ENCODE measurements at regions not wholly inside any gene's neighbourhood (a gene's known extent, or its start where the extent isn't known, plus 50 kb on each side); places are given as distances from the start of the nearest gene placed in this dataset.

DNA sequence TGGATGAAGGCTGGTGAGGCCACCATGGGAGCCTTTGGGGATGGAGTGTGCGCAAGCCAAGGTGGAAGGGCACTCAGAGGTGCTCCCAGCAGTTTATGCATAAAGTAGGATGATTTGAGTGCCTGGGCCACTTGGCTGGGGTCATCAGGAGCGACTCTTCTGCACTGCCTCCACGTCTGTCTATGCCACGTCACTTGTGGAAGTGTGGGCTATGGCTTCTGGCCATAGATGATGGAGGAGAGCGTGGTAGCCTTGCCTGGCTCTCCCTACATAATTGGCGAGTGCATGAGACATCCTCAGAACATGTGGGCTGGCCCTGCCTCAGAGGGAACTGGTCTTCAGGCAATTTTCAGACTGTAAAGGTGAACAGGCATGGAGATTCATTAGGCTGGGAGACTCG, 182.9 kb downstream of the TEX29 start:
- no peaks in the 10 kb centered on the region for H3K9me3 ChIP-seq
- H3F3A ChIP-seq (replicated peaks; ENCODE audit: insufficient read depth): no peaks in the 10 kb centered on the region
- ChIA-PET CTCF (no interaction called here), POLR2A (no interaction called here)
- peaks cover 10% of the 10 kb centered on the region; the same call in 1 of the 2 replicates for H3K27me3 ChIP-seq (ENCODE audit: insufficient read depth)
- H3K27ac ChIP-seq (ENCODE audit: low read depth in 2 of 2, low read length in 1 of 2): no peak overlapping the region
- no peak overlapping the region for H2AFZ ChIP-seq (ENCODE audit: low read depth)
- H3K4me2 ChIP-seq: no peak overlapping the region
- TF ChIP-seq TEAD4 (IDR thresholded peaks at IDR 0.05; ENCODE audit: borderline replicate concordance, insufficient read depth) (no peak), CHD2 (IDR thresholded peaks at IDR 0.05; ENCODE audit: low read length, partially characterized antibody) (no peak), ZBTB33 (IDR thresholded peaks at IDR 0.05; ENCODE audit: borderline replicate concordance, low read depth) (no peak), IRF3 (IDR thresholded peaks at IDR 0.05; ENCODE audit: low read depth, low read length) (no peak), FOXM1 (IDR thresholded peaks at IDR 0.05; ENCODE audit: low read depth) (no peak), RFX5 (IDR thresholded peaks at IDR 0.05; ENCODE audit: low read length) (no peak), GABPA (IDR thresholded peaks at IDR 0.05; ENCODE audit: low read depth) (no peak), SMC3 (IDR thresholded peaks at IDR 0.05; ENCODE audit: low read depth, low read length) (no peak)
- H3K9ac ChIP-seq: no peak overlapping the region
- no peaks in the 10 kb centered on the region for H3K4me1 ChIP-seq (ENCODE audit: control insufficient read depth in 1 of 2, insufficient read depth in 2 of 2, low read depth in 1 of 2, low read length in 1 of 2)
- DNase-seq: no peak
- 2% methylated on average over 7 of the region's 7 CpGs for WGBS (ENCODE audit: low lambda C conversion rate)
- no peaks in the 10 kb centered on the region for H3K36me3 ChIP-seq (replicated peaks in 1 of 2; ENCODE audit: control insufficient read depth in 1 of 2, insufficient read depth in 2 of 2, low read length in 1 of 2)
- no peak overlapping the region for H3K4me3 ChIP-seq (ENCODE audit: low read depth in 2 of 2, low read length in 1 of 2)
- no peaks in the 10 kb centered on the region for H3K9me2 ChIP-seq
- H4K20me1 ChIP-seq (ENCODE audit: insufficient read depth): no peaks in the 10 kb centered on the region
- H3K79me2 ChIP-seq (ENCODE audit: insufficient read depth): no peaks in the 10 kb centered on the region

- Histone ChIP-seq H3K36me3 (replicated peaks in 1 of 2; ENCODE audit: control insufficient read depth in 1 of 2, insufficient read depth in 2 of 2, low read length in 1 of 2) (no peaks in the 10 kb centered on the region), H3K27me3 (ENCODE audit: insufficient read depth) (peaks cover 10% of the 10 kb centered on the region; the same call in 1 of the 2 replicates), H4K20me1 (ENCODE audit: insufficient read depth) (no peaks in the 10 kb centered on the region), H3K9ac (no peak overlapping the region), H3K4me1 (ENCODE audit: control insufficient read depth in 1 of 2, insufficient read depth in 2 of 2, low read depth in 1 of 2, low read length in 1 of 2) (no peaks in the 10 kb centered on the region), H3K9me3 (no peaks in the 10 kb centered on the region), H3K9me2 (no peaks in the 10 kb centered on the region), H3K79me2 (ENCODE audit: insufficient read depth) (no peaks in the 10 kb centered on the region), H2AFZ (ENCODE audit: low read depth) (no peak overlapping the region), H3K27ac (ENCODE audit: low read depth in 2 of 2, low read length in 1 of 2) (no peak overlapping the region), H3K4me3 (ENCODE audit: low read depth in 2 of 2, low read length in 1 of 2) (no peak overlapping the region), H3K4me2 (no peak overlapping the region), H3F3A (replicated peaks; ENCODE audit: insufficient read depth) (no peaks in the 10 kb centered on the region)
- CTCF ChIA-PET: no interaction called here
- no peak for DNase-seq
- WGBS (ENCODE audit: low lambda C conversion rate): 13% methylated on average over 13 of the region's 13 CpGs
- POLR2A ChIA-PET: no interaction called here
- TF ChIP-seq EP300 (IDR thresholded peaks at IDR 0.05; ENCODE audit: borderline replicate concordance in 1 of 2, low read depth in 1 of 2, low read length in 1 of 2) (no peak), FOXJ3 (CRISPR knock-in tag; IDR thresholded peaks at IDR 0.05) (no peak), GATA2 (CRISPR knock-in tag; IDR thresholded peaks at IDR 0.05) (no peak), TAF1 (IDR thresholded peaks at IDR 0.05; ENCODE audit: borderline replicate concordance, low read depth, low read length) (no peak), SMC3 (IDR thresholded peaks at IDR 0.05; ENCODE audit: low read depth, low read length) (no peak), CHD2 (IDR thresholded peaks at IDR 0.05; ENCODE audit: low read length, partially characterized antibody) (no peak), RCOR1 (IDR thresholded peaks at IDR 0.05; ENCODE audit: low read length) (no peak), GABPA (IDR thresholded peaks at IDR 0.05; ENCODE audit: low read depth) (no peak), REST (IDR thresholded peaks at IDR 0.05; ENCODE audit: low read depth, low read length) (no peak), ELF1 (IDR thresholded peaks at IDR 0.05) (no peak), NFIC (IDR thresholded peaks at IDR 0.05; ENCODE audit: borderline replicate concordance) (no peak), RXRA (IDR thresholded peaks at IDR 0.05; ENCODE audit: borderline replicate concordance, low read depth) (no peak), RAD21 (IDR thresholded peaks at IDR 0.05; ENCODE audit: low read length) (no peak), SIN3A (IDR thresholded peaks at IDR 0.05; ENCODE audit: borderline replicate concordance, low read depth, low read length) (no peak)
- TF ChIP-seq, protein P1, sequence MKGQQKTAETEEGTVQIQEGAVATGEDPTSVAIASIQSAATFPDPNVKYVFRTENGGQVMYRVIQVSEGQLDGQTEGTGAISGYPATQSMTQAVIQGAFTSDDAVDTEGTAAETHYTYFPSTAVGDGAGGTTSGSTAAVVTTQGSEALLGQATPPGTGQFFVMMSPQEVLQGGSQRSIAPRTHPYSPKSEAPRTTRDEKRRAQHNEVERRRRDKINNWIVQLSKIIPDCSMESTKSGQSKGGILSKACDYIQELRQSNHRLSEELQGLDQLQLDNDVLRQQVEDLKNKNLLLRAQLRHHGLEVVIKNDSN (IDR thresholded peaks at IDR 0.05; ENCODE audit: borderline replicate concordance, low read depth): no peak
These were observed 183.7 kb downstream of the TEX29 start for GRCh38 chr13:111503905-111504695.

Data from SK-N-SH (cell line).